ENCODE measurements at regions not wholly inside any gene's neighbourhood (a gene's known extent, or its start where the extent isn't known, plus 50 kb on each side); places are given as distances from the start of the nearest gene placed in this dataset.

DNA sequence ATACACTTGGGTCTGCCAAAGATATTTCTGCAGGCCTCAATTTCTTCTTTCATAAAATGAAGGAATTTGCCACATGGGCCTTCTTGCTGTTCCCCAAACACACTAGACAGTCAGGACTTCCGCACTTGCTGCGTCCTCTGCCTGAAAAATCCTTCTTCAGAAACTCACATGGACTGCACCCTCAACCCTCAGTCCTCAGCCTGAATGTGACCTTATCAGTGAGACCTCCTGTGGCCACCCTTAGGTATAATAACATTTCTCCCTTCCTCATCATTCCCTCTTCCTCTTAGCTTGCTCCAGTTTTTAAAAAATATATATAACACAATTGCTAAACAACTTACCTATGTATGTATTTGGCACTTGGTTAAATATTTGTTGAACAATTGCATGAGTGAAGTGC lies 257.5 kb downstream of the MFSD1 start:
- H3K27me3 ChIP-seq (ENCODE audit: control insufficient read depth, insufficient read depth, low read length, poor library complexity, severe bottlenecking), result no peaks in the 10 kb centered on the region
- no peak for DNase-seq
- H3K4me1 ChIP-seq (ENCODE audit: control insufficient read depth, insufficient read depth, low read length), result peaks cover 7% of the 10 kb centered on the region
- Mint-ChIP-seq H3K36me3 (ENCODE audit: low read depth) (no peaks in the 10 kb centered on the region), H3K4me3 (no peak overlapping the region), H3K27ac (no peak overlapping the region), H3K9me3 (no peaks in the 10 kb centered on the region), H3K4me1 (peaks cover 14% of the 10 kb centered on the region), H3K27me3 (ENCODE audit: insufficient read depth) (peaks cover 3% of the 10 kb centered on the region)
- TF ChIP-seq CTCF (conservative IDR thresholded peaks at IDR 0.05), result peak; percentile 28
- H3K36me3 ChIP-seq (ENCODE audit: control insufficient read depth, insufficient read depth, low read length), result no peaks in the 10 kb centered on the region
- no peak overlapping the region for H3K4me3 ChIP-seq (ENCODE audit: low read length)
- 92 to 100% methylated on average over 2 of the region's 2 CpGs for WGBS, 2 experiments (ENCODE audit: insufficient coverage in 1 of 2, insufficient read length in 1 of 2)
- H3K9me3 ChIP-seq (ENCODE audit: control insufficient read depth, low read length), result no peaks in the 10 kb centered on the region
- no peak overlapping the region for H3K27ac ChIP-seq (ENCODE audit: low read depth, low read length)
- H3K9ac ChIP-seq (ENCODE audit: extremely low read depth, low read length, poor library complexity, severe bottlenecking), result no peak overlapping the region

GRCh38 chr3:159062734-159063410 lies 261.0 kb downstream of the MFSD1 start:
- Mint-ChIP-seq H3K27ac (no peak overlapping the region), H3K4me1 (peaks cover 18% of the 10 kb centered on the region), H3K36me3 (ENCODE audit: low read depth) (no peaks in the 10 kb centered on the region), H3K9me3 (no peaks in the 10 kb centered on the region), H3K27me3 (ENCODE audit: insufficient read depth) (peaks cover 3% of the 10 kb centered on the region), H3K4me3 (no peak overlapping the region)
- 85 to 92% methylated on average over 4 to 6 of the region's 6 CpGs for WGBS, 2 experiments (ENCODE audit: insufficient coverage in 1 of 2, insufficient read length in 1 of 2)
- TF ChIP-seq CTCF (conservative IDR thresholded peaks at IDR 0.05), result peak; percentile 18
- H3K36me3 ChIP-seq (ENCODE audit: control insufficient read depth, insufficient read depth, low read length), result no peaks in the 10 kb centered on the region
- H3K27me3 ChIP-seq (ENCODE audit: control insufficient read depth, insufficient read depth, low read length, poor library complexity, severe bottlenecking), result no peaks in the 10 kb centered on the region
- peaks cover 10% of the 10 kb centered on the region for H3K4me1 ChIP-seq (ENCODE audit: control insufficient read depth, insufficient read depth, low read length)
- H3K4me3 ChIP-seq (ENCODE audit: low read length), result no peak overlapping the region
- DNase-seq, result no peak
- H3K27ac ChIP-seq (ENCODE audit: low read depth, low read length), result no peak overlapping the region
- H3K9me3 ChIP-seq (ENCODE audit: control insufficient read depth, low read length), result no peaks in the 10 kb centered on the region
- H3K9ac ChIP-seq (ENCODE audit: extremely low read depth, low read length, poor library complexity, severe bottlenecking), result no peak overlapping the region

DNA sequence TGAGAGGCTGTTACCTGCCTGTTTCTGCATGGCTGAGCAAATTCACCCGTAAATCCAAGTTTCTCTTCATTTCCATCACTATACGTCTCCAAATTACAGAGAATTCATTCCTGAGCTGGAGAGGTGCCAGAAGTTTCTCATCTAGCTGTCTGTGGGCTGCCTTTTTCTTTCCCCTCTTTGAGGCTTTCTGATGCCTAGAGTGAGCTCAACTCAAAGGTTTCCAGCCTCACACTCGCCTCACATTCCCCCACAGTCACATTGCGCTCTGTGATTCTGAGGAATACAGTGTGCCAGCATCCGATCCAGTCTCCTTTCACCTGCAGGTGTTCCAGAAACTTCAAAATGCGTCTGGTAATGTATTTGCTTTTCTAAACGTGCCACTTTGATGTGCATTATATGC lies 267.2 kb downstream of the MFSD1 start, which contains the start of gene IQCJ:
Gene IQCJ (plus strand): TSS at position 229 of the 400 bp plus-strand sequence.
- no peak within 1 kb of the TSS for H3K4me3 ChIP-seq (ENCODE audit: low read length)
- no peaks in the 10 kb centered on the region for H3K9me3 ChIP-seq (ENCODE audit: control insufficient read depth, low read length)
- H3K27me3 ChIP-seq (ENCODE audit: control insufficient read depth, insufficient read depth, low read length, poor library complexity, severe bottlenecking), result no peaks in the 10 kb centered on the region
- Mint-ChIP-seq H3K4me3 (no peak within 1 kb of the TSS), H3K27me3 (ENCODE audit: insufficient read depth) (no peaks in the 10 kb centered on the region), H3K9me3 (no peaks in the 10 kb centered on the region), H3K4me1 (peaks cover 13% of the 10 kb centered on the region), H3K27ac (no peak within 1 kb of the TSS), H3K36me3 (ENCODE audit: low read depth) (no peaks in the 10 kb centered on the region)
- H3K4me1 ChIP-seq (ENCODE audit: control insufficient read depth, insufficient read depth, low read length), result peaks cover 9% of the 10 kb centered on the region
- no peaks in the 10 kb centered on the region for H3K36me3 ChIP-seq (ENCODE audit: control insufficient read depth, insufficient read depth, low read length)
- no peak for DNase-seq
- H3K27ac ChIP-seq (ENCODE audit: low read depth, low read length), result no peak within 1 kb of the TSS
- H3K9ac ChIP-seq (ENCODE audit: extremely low read depth, low read length, poor library complexity, severe bottlenecking), result no peak within 1 kb of the TSS
- TF ChIP-seq CTCF (conservative IDR thresholded peaks at IDR 0.05), result no peak
- WGBS, 2 experiments (ENCODE audit: insufficient coverage in 1 of 2, insufficient read length in 1 of 2), result 86 to 88% methylated on average over 4 to 7 of the region's 7 CpGs

Measured in endodermal cell (in vitro differentiated cells).